ENCODE measurements at regions not wholly inside any gene's neighbourhood (a gene's known extent, or its start where the extent isn't known, plus 50 kb on each side); places are given as distances from the start of the nearest gene placed in this dataset.

GRCh38 chr22:48539261-48539660 lies 1288.4 kb downstream of the BRD1 start:
- ATAC-seq (replicated peaks in 6 of 8), result no peak
- Histone ChIP-seq H3K4me1 (replicated peaks in 1 of 2) (no peaks in the 10 kb centered on the region), H3K27ac (no peak overlapping the region), H3K4me3 (no peak overlapping the region)
- 17 to 100% (median 69%) methylated on average over 2 to 10 of the region's 12 CpGs; no CpG with 5 or more reads in 3 of the 10 experiments for WGBS, 10 experiments
- in situ Hi-C loops (cut with MboI; ENCODE audit: low pct_unique_long_range_greater_than_20kb in 2 of 9, low sequenced_read_pairs in 9 of 9, unreplicated experiment in 9 of 9), result no loop called here

- WGBS, 10 experiments, result 10 to 95% (median 78%) methylated on average over 2 to 10 of the region's 18 CpGs; no CpG with 5 or more reads in 6 of the 10 experiments
- no peak for ATAC-seq (replicated peaks in 6 of 8)
- in situ Hi-C loops (cut with MboI; ENCODE audit: low pct_unique_long_range_greater_than_20kb in 2 of 9, low sequenced_read_pairs in 9 of 9, unreplicated experiment in 9 of 9), result no loop called here
- H3K4me1 ChIP-seq (replicated peaks in 1 of 2), result no peaks in the 10 kb centered on the region
- no peak overlapping the region for H3K27ac ChIP-seq
- H3K4me3 ChIP-seq, result no peak overlapping the region
Observed at GRCh38 chr22:48538291-48538820, 1289.3 kb downstream of the BRD1 start.

- Histone ChIP-seq H3K4me3 (no peak overlapping the region), H3K4me1 (replicated peaks in 1 of 2) (no peaks in the 10 kb centered on the region), H3K27ac (no peak overlapping the region)
- WGBS, 10 experiments, result 20 to 86% (median 64%) methylated on average over 1 to 2 of the region's 3 CpGs; no CpG with 5 or more reads in 6 of the 10 experiments
- ATAC-seq (replicated peaks in 6 of 8), result no peak
- in situ Hi-C loops (cut with MboI; ENCODE audit: low pct_unique_long_range_greater_than_20kb in 2 of 9, low sequenced_read_pairs in 9 of 9, unreplicated experiment in 9 of 9), result no loop called here
Observed at GRCh38 chr22:48537343-48537680, 1290.4 kb downstream of the BRD1 start.

- peak in 1 of 8 experiments; percentile 49 for ATAC-seq (replicated peaks in 6 of 8)
- H3K4me1 ChIP-seq (replicated peaks in 1 of 2), result no peaks in the 10 kb centered on the region
- 16 to 100% (median 74%) methylated on average over 1 to 9 of the region's 30 CpGs; no CpG with 5 or more reads in 4 of the 10 experiments for WGBS, 10 experiments
- in situ Hi-C loops (cut with MboI; ENCODE audit: low pct_unique_long_range_greater_than_20kb in 2 of 9, low sequenced_read_pairs in 9 of 9, unreplicated experiment in 9 of 9), result no loop called here
- H3K4me3 ChIP-seq, result no peak overlapping the region
- no peak overlapping the region for H3K27ac ChIP-seq
Observed at GRCh38 chr22:48536541-48537342, 1290.9 kb downstream of the BRD1 start.

GRCh38 chr22:48535868-48536540 lies 1291.7 kb downstream of the BRD1 start:
- in situ Hi-C loops (cut with MboI; ENCODE audit: low pct_unique_long_range_greater_than_20kb in 2 of 9, low sequenced_read_pairs in 9 of 9, unreplicated experiment in 9 of 9), result no loop called here
- H3K27ac ChIP-seq, result no peak overlapping the region
- WGBS, 10 experiments, result 67 to 97% (median 86%) methylated on average over 2 to 13 of the region's 39 CpGs; no CpG with 5 or more reads in 4 of the 10 experiments
- no peaks in the 10 kb centered on the region for H3K4me1 ChIP-seq (replicated peaks in 1 of 2)
- ATAC-seq (replicated peaks in 6 of 8), result no peak
- no peak overlapping the region for H3K4me3 ChIP-seq

GRCh38 chr22:48534395-48534958 lies 1293.2 kb downstream of the BRD1 start:
- ATAC-seq (replicated peaks in 6 of 8), result peak in 1 of 8 experiments; percentile 24
- no peak overlapping the region for H3K4me3 ChIP-seq
- in situ Hi-C loops (cut with MboI; ENCODE audit: low pct_unique_long_range_greater_than_20kb in 2 of 9, low sequenced_read_pairs in 9 of 9, unreplicated experiment in 9 of 9), result no loop called here
- no peaks in the 10 kb centered on the region for H3K4me1 ChIP-seq (replicated peaks in 1 of 2)
- WGBS, 10 experiments, result 93% methylated on average over 6 of the region's 22 CpGs; no CpG with 5 or more reads in 9 of the 10 experiments
- no peak overlapping the region for H3K27ac ChIP-seq

GRCh38 chr22:48532986-48533385 lies 1294.7 kb downstream of the BRD1 start:
- H3K27ac ChIP-seq, result no peak overlapping the region
- no peak for ATAC-seq (replicated peaks in 6 of 8)
- H3K4me3 ChIP-seq, result no peak overlapping the region
- no peaks in the 10 kb centered on the region for H3K4me1 ChIP-seq (replicated peaks in 1 of 2)
- in situ Hi-C loops (cut with MboI; ENCODE audit: low pct_unique_long_range_greater_than_20kb in 2 of 9, low sequenced_read_pairs in 9 of 9, unreplicated experiment in 9 of 9), result no loop called here
- WGBS, 10 experiments, result 100% methylated on average over 1 of the region's 12 CpGs; no CpG with 5 or more reads in 9 of the 10 experiments

- ATAC-seq (replicated peaks in 6 of 8), result no peak
- Histone ChIP-seq H3K4me3 (no peak overlapping the region), H3K27ac (no peak overlapping the region), H3K4me1 (replicated peaks in 1 of 2) (no peaks in the 10 kb centered on the region)
- in situ Hi-C loops (cut with MboI; ENCODE audit: low pct_unique_long_range_greater_than_20kb in 2 of 9, low sequenced_read_pairs in 9 of 9, unreplicated experiment in 9 of 9), result no loop called here
- WGBS, 10 experiments, result 40 to 100% (median 69%) methylated on average over 1 to 9 of the region's 20 CpGs
Observed at GRCh38 chr22:48531761-48532435, 1295.8 kb downstream of the BRD1 start.

GRCh38 chr22:48531108-48531507 lies 1296.6 kb downstream of the BRD1 start:
- WGBS, 10 experiments, result 0 to 40% (median 17%) methylated on average over 1 to 2 of the region's 11 CpGs; no CpG with 5 or more reads in 7 of the 10 experiments
- Histone ChIP-seq H3K4me1 (replicated peaks in 1 of 2) (no peaks in the 10 kb centered on the region), H3K4me3 (no peak overlapping the region), H3K27ac (no peak overlapping the region)
- ATAC-seq (replicated peaks in 6 of 8), result no peak
- in situ Hi-C loops (cut with MboI; ENCODE audit: low pct_unique_long_range_greater_than_20kb in 2 of 9, low sequenced_read_pairs in 9 of 9, unreplicated experiment in 9 of 9), result no loop called here

GRCh38 chr22:48530666-48531065 lies 1297.0 kb downstream of the BRD1 start:
- in situ Hi-C loops (cut with MboI; ENCODE audit: low pct_unique_long_range_greater_than_20kb in 2 of 9, low sequenced_read_pairs in 9 of 9, unreplicated experiment in 9 of 9), result no loop called here
- Histone ChIP-seq H3K27ac (no peak overlapping the region), H3K4me3 (no peak overlapping the region), H3K4me1 (replicated peaks in 1 of 2) (no peaks in the 10 kb centered on the region)
- no peak for ATAC-seq (replicated peaks in 6 of 8)
- 0% methylated on average over 1 of the region's 10 CpGs; no CpG with 5 or more reads in 8 of the 10 experiments for WGBS, 10 experiments

- Histone ChIP-seq H3K4me1 (replicated peaks in 1 of 2) (no peaks in the 10 kb centered on the region), H3K4me3 (no peak overlapping the region), H3K27ac (no peak overlapping the region)
- ATAC-seq (replicated peaks in 6 of 8), result peak in 1 of 8 experiments; percentile 46
- in situ Hi-C loops (cut with MboI; ENCODE audit: low pct_unique_long_range_greater_than_20kb in 2 of 9, low sequenced_read_pairs in 9 of 9, unreplicated experiment in 9 of 9), result no loop called here
- 65 to 100% (median 93%) methylated on average over 1 to 3 of the region's 13 CpGs; no CpG with 5 or more reads in 7 of the 10 experiments for WGBS, 10 experiments
Observed at GRCh38 chr22:48528221-48528915, 1299.3 kb downstream of the BRD1 start.

- no peak for ATAC-seq (replicated peaks in 6 of 8)
- H3K27ac ChIP-seq, result no peak overlapping the region
- no peaks in the 10 kb centered on the region for H3K4me1 ChIP-seq (replicated peaks in 1 of 2)
- 60 to 100% (median 80%) methylated on average over 1 to 8 of the region's 14 CpGs; no CpG with 5 or more reads in 5 of the 10 experiments for WGBS, 10 experiments
- H3K4me3 ChIP-seq, result no peak overlapping the region
- in situ Hi-C loops (cut with MboI; ENCODE audit: low pct_unique_long_range_greater_than_20kb in 2 of 9, low sequenced_read_pairs in 9 of 9, unreplicated experiment in 9 of 9), result no loop called here
Observed at GRCh38 chr22:48523761-48524160, 1303.9 kb downstream of the BRD1 start.
